Kidney tubule cell (primary cell): ENCODE measurements at regions not wholly inside any gene's neighbourhood (a gene's known extent, or its start where the extent isn't known, plus 50 kb on each side); places are given as distances from the start of the nearest gene placed in this dataset.

Source experiments
- DNase-seq: peaks from one replicate; pipeline ENCODE4 v3.0.0-alpha.2; 2018; ENCODE audit warnings: low spot score

GRCh38 chr7:156480671-156481070 is 159.9 kb upstream of the RNF32 start:
- no peak for DNase-seq

GRCh38 chr7:156479596-156479995 is 161.0 kb upstream of the RNF32 start:
- no peak for DNase-seq

GRCh38 chr7:156478486-156478885 is 162.1 kb upstream of the RNF32 start:
- no peak for DNase-seq

GRCh38 chr7:156475666-156476065 is 164.9 kb upstream of the RNF32 start:
- peak; percentile 98 for DNase-seq

GRCh38 chr7:156475179-156475578 is 165.4 kb upstream of the RNF32 start:
- peak; percentile 75 for DNase-seq

GRCh38 chr7:156474241-156474743 is 166.3 kb upstream of the RNF32 start:
- DNase-seq: peak; percentile 93

GRCh38 chr7:156473476-156474240 is 166.9 kb upstream of the RNF32 start:
- DNase-seq: peak; percentile 52

- DNase-seq: no peak
Observed at GRCh38 chr7:156472267-156472666, 168.3 kb upstream of the RNF32 start.

- DNase-seq: no peak
Observed at GRCh38 chr7:156470399-156471320, 169.9 kb upstream of the RNF32 start.

- DNase-seq: peak; percentile 4
Observed at GRCh38 chr7:156466955-156467625, 173.5 kb upstream of the RNF32 start.

- no peak for DNase-seq
Observed at GRCh38 chr7:156466272-156466671, 174.3 kb upstream of the RNF32 start.

GRCh38 chr7:156465186-156465585 is 175.4 kb upstream of the RNF32 start:
- DNase-seq: no peak

GRCh38 chr7:156464339-156464738 is 176.2 kb upstream of the RNF32 start:
- no peak for DNase-seq

GRCh38 chr7:156463280-156463679 is 177.3 kb upstream of the RNF32 start:
- no peak for DNase-seq

GRCh38 chr7:156461881-156462665 is 178.5 kb upstream of the RNF32 start:
- peak; percentile 39 for DNase-seq

- DNase-seq: peak; percentile 71
Observed at GRCh38 chr7:156460858-156461627, 179.5 kb upstream of the RNF32 start.

- no peak for DNase-seq
Observed at GRCh38 chr7:156459582-156459981, 181.0 kb upstream of the RNF32 start.

- no peak for DNase-seq
Observed at GRCh38 chr7:156459067-156459466, 181.5 kb upstream of the RNF32 start.

GRCh38 chr7:156458011-156458410 is 182.6 kb upstream of the RNF32 start:
- no peak for DNase-seq

GRCh38 chr7:156456503-156457115 is 184.0 kb upstream of the RNF32 start:
- peak; percentile 82 for DNase-seq
